ENCODE measurements at regions not wholly inside any gene's neighbourhood (a gene's known extent, or its start where the extent isn't known, plus 50 kb on each side); places are given as distances from the start of the nearest gene placed in this dataset.

- DNase-seq (ENCODE audit: low spot score), result no peak
Observed at GRCh38 chr17:34413443-34414119, 50.5 kb upstream of the CCL1 start.

GRCh38 chr17:34412965-34413441 is 50.0 kb upstream of the CCL1 start:
- Histone ChIP-seq H3K4me3 (no peak overlapping the region), H3K36me3 (replicated peaks; ENCODE audit: insufficient read depth, low read depth) (no peaks in the 10 kb centered on the region), H2AFZ (no peak overlapping the region), H3K27me3 (peaks cover 50% of the 10 kb centered on the region), H4K20me1 (ENCODE audit: insufficient read depth, poor library complexity, severe bottlenecking) (no peaks in the 10 kb centered on the region), H3K4me1 (ENCODE audit: insufficient read depth) (no peaks in the 10 kb centered on the region), H3K9me3 (ENCODE audit: low read depth) (no peaks in the 10 kb centered on the region), H3K9me2 (replicated peaks; ENCODE audit: insufficient read depth) (no peaks in the 10 kb centered on the region), H3K4me2 (no peak overlapping the region), H3K79me2 (no peaks in the 10 kb centered on the region), H3K27ac (no peak overlapping the region)
- no peak for DNase-seq (ENCODE audit: low spot score)
- TF ChIP-seq EZH2phosphoT487 (IDR thresholded peaks at IDR 0.05; ENCODE audit: low read depth, severe bottlenecking, unreplicated experiment) (no peak), EZH2 (IDR thresholded peaks at IDR 0.05; ENCODE audit: borderline replicate concordance) (no peak), CTCF (IDR thresholded peaks at IDR 0.05; ENCODE audit: poor library complexity) (no peak)
- WGBS (ENCODE audit: low lambda C conversion rate, missing lambda C conversion rate), result 92% methylated on average over 3 of the region's 3 CpGs

More at GRCh38 chr17:34413443-34414119, 50.5 kb upstream of the CCL1 start:
- Histone ChIP-seq H3K4me1 (ENCODE audit: insufficient read depth) (no peaks in the 10 kb centered on the region), H4K20me1 (ENCODE audit: insufficient read depth, poor library complexity, severe bottlenecking) (no peaks in the 10 kb centered on the region), H3K4me2 (no peak overlapping the region), H2AFZ (no peak overlapping the region), H3K79me2 (no peaks in the 10 kb centered on the region), H3K9me2 (replicated peaks; ENCODE audit: insufficient read depth) (no peaks in the 10 kb centered on the region), H3K27me3 (peaks cover 55% of the 10 kb centered on the region), H3K36me3 (replicated peaks; ENCODE audit: insufficient read depth, low read depth) (no peaks in the 10 kb centered on the region), H3K27ac (no peak overlapping the region), H3K9me3 (ENCODE audit: low read depth) (no peaks in the 10 kb centered on the region), H3K4me3 (no peak overlapping the region)
- no peak for TF ChIP-seq EZH2phosphoT487 (IDR thresholded peaks at IDR 0.05; ENCODE audit: low read depth, severe bottlenecking, unreplicated experiment)
- TF ChIP-seq EZH2 (IDR thresholded peaks at IDR 0.05; ENCODE audit: borderline replicate concordance), result no peak
- TF ChIP-seq CTCF (IDR thresholded peaks at IDR 0.05; ENCODE audit: poor library complexity), result no peak
- 70% methylated on average over 12 of the region's 12 CpGs for WGBS (ENCODE audit: low lambda C conversion rate, missing lambda C conversion rate)
